Glomerular endothelial cell (primary cell): ENCODE measurements at regions not wholly inside any gene's neighbourhood (a gene's known extent, or its start where the extent isn't known, plus 50 kb on each side); places are given as distances from the start of the nearest gene placed in this dataset.
"Not testable (repeated sequence)": the region's sequence is repeated elsewhere in the genome, so short reads cannot be mapped to it uniquely, and the experiment has no call there.

Experiments
- DNase-seq: peaks from one replicate; pipeline ENCODE4 v3.0.0-alpha.2; 2011; ENCODE audit warnings: low read depth, low spot score; ENCODE audit errors: extremely low read depth

DNA sequence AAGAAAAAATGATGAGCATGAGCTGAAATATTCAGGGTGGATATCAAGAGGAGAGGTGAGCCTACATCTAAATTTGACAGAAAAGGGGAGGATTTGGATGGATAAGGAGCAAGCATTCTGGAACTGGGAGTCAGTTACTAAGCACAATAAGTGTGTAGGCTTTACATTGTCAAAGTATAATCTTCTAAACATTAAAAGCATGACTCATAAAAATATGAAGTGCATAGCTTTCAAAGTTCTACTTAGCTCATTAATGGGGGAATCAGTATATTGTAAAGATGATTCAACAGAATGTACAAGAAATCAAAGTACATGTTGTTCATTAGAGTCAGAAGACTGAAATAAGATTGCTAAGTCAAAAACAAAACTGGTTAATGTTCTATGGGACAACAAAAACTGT, 248.0 kb upstream of the GAS1 start:
- no peak for DNase-seq

GRCh38 chr9:87197349-87198130, 250.2 kb upstream of the GAS1 start:
- no peak for DNase-seq

DNA sequence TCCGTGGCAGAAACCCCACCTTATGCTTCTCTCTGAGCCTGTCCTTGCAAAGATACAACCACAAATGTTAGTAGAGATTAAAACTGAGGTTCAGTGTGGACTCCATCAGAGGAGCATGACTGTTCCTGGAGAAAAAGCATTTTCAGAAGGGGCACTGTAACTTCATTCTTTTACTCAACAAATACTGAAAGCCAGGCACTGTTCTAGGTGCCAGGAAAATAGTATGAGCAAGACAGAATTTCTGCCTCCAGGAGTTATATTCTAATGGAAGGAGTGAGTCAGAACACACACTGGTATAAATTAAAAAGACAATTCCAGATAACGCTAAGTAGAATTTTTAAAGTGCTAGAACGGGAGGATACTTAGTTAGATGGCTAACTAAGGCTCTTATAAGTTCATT, 251.4 kb upstream of the GAS1 start:
- no peak for DNase-seq

- DNase-seq = no peak
Measured at GRCh38 chr9:87199278-87199677, 252.0 kb upstream of the GAS1 start.

- DNase-seq = no peak
Measured at GRCh38 chr9:87199782-87200181, 252.5 kb upstream of the GAS1 start.

DNA sequence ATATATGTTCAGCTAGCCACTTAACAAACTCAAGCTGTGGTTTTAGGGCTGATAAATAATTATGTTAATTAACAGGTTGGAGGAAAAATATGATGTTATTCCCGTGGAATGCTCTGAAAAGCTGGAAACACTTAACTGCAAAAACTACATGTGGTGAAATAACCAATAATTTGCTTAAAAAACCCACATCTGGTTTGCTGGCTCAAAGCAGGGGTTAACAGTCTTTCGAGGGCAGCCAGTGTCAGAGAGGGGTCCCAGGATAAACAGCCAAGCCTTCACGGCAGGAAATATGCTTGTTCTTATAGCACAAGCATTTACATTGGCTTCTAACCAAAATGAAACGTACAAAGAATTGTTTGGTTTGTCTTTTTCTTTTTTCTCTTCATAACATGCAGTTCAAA, 254.0 kb upstream of the GAS1 start:
- no peak for DNase-seq

GRCh38 chr9:87206064-87206661, 258.9 kb upstream of the GAS1 start:
- DNase-seq = no peak

DNA sequence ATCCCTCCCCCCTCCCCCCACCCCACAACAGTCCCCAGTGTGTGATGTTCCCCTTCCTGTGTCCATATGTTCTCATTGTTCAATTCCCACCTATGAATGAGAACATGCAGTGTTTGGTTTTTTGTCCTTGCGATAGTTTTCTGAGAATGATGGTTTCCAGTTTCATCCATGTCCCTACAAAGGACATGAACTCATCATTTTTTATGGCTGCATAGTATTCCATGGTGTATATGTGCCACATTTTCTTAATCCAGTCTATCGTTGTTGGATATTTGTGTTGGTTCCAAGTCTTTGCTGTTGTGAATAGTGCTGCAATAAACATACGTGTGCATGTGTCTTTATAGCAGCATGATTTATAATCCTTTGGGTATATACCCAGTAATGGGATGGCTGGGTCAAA, 263.4 kb upstream of the GAS1 start:
- not testable (repeated sequence) for DNase-seq

GRCh38 chr9:87211669-87212068, 264.4 kb upstream of the GAS1 start:
- DNase-seq = no peak

GRCh38 chr9:87212605-87213021, 265.3 kb upstream of the GAS1 start:
- DNase-seq = no peak

GRCh38 chr9:87213948-87214347, 266.6 kb upstream of the GAS1 start:
- DNase-seq = no peak

GRCh38 chr9:87214991-87215390, 267.7 kb upstream of the GAS1 start:
- DNase-seq = no peak

DNA sequence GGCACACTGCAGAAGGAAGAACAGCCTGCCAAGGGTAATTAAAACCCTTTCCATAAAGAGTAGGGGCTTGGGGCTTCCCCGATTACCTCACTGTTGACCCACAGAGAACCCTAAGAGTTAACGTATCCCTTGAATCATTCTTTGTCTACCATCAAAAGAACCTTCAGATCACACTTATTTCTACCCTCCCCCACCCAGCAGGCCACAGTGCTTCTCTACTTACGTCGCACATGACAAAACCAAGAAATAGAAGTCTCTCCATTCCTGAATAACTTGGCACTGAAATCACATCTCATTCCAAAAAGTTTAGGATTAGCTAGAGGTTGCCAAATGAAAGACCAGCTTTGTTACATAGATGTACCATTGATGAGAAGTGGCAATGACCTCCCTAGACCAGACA, 268.7 kb upstream of the GAS1 start:
- DNase-seq = no peak

DNA sequence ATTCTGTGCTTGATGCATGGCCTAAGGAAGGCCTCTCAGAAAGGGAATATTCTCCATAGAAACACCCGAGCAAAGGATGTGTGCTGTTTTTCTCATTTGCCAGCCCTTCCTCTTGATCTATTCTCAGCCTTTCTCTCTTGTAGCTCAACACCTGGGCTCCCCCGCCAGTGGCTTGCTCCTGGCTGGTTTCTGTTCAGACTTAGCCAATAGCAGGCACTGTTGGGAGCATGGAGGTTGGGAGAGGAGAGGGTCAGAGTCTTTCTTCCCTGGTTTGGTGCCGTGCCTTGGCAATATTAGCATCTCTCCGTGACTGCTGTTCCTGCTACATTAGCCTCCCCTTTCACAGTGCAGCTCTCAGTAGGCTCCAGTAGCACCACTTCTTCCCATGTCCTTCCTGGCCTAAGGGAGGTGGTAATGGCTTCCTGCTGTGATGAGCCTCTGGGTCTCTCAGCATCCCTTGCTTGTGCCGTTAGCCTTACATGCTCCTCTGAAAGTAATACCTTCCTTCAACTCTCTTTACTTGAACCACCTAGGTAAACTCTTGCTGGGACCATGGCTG, 269.7 kb upstream of the GAS1 start:
- DNase-seq = no peak

DNA sequence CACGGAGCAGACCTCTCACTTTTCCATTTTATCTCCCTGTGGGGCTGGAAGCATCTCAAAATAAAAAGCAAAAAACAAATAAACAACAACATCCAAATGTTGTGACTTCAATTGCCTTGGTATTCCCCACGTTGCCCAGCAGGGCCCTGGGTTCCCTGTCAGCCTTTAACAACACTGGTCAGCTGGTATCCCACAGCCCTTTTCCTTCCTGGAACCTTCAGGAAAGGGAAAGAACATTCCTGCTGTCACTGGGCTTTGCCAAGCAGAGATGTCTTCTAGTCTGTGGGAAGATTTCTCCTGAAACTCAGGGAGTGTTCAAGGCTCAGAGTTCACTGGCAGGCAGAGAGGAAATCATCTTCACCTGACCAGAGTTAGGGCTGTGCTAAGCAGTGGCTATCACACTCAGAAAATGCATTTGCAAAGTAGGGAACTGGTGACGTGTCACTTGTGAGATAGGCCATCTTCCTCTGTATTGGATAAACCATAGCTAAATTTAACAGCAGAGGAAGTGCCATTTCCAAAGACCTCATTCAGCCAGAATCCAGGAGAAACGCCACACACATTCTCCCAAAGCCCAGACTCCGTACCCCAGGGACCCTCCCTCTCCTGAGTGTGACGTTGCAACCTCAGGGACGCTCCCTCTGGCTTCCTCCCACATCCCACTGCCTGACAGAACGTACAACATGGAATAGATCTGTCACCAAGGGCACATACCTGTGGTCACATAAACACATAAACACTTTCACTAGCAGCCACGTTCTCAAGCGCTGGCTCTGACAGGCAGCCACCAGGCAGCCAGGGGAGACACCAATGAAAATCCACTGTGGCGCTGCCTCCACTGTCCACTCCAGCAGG, 274.0 kb upstream of the DAPK1 start:
- no peak for DNase-seq

- no peak for DNase-seq
Measured at GRCh38 chr9:87226896-87227295, 270.8 kb upstream of the DAPK1 start.

DNA sequence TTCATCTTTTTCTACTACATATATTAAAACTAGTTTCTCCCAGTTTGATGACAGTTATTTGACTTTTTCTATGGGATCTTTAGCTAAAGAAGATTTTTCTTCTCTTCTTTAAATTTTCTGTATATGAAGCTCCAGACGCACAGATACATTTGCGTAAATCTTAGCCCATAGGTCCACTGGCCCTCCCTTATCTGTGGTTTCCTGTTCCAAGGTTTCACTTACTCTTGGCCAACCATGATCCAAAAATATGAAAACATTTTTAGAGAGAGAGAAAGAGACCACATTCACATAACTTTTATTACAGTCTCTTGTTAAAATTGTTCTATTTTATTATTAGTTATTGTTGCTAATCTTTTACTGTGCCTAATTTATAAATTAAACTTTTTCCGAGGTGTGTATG, 270.2 kb upstream of the DAPK1 start:
- no peak for DNase-seq

GRCh38 chr9:87229108-87229507, 268.6 kb upstream of the DAPK1 start:
- DNase-seq = no peak

- no peak for DNase-seq
Measured at GRCh38 chr9:87233431-87233830, 264.2 kb upstream of the DAPK1 start.

DNA sequence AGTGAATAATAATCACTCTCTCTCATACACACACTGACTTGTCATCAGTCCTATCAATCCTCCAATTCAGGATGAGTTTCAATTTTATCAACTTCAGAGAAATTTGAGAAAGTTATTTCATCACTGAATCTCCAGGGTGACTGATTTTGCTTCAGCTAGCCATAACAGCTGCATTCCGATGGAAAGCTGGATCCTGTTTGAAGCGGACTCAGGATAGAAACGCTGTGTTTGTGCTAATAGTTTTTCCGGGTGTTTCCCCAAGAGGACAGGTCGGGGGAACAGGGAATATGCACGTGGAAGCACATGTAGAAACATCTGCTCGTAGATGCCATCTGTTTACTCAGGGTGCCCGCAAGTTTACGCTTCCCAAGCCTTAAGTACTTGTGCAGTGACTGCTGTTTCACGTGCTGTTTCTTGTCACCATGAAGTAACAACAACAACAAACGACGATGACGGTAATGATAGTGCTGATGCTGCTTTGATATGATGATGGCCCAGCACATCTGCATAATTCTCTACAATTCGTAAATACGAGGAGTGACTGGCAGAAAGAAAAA, 263.7 kb upstream of the DAPK1 start:
- DNase-seq = no peak

- DNase-seq = no peak
Measured at GRCh38 chr9:87234854-87235253, 262.8 kb upstream of the DAPK1 start.
